GM21381 (cell line): ENCODE measurements at regions not wholly inside any gene's neighbourhood (a gene's known extent, or its start where the extent isn't known, plus 50 kb on each side); places are given as distances from the start of the nearest gene placed in this dataset.

Source experiments
- ATAC-seq: cut with Tn5 transposase; IDR thresholded peaks from one replicate; pipeline ENCODE4 v1.9.1; 2021; ENCODE audit warnings: mild to moderate bottlenecking, moderate library complexity; ENCODE audit not compliant: unreplicated experiment

DNA sequence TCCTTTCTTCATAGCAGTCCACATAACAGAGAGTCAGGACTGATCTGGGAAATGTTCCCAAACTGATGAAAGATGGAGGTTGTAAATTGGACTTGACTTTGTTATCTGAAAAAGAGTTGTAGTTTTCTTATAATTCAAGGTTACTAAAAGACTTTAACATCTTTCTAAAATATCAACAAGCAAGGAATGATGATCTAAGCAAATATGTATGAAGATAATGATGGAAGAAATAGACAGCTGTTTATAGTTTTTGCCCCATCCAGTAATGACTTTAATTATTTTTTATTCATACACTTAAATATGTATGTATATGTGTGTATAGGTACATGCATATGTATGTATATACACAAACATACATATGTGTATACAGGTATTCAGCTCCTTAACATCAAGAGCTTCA, 411.1 kb upstream of the SPOCK3 start:
- no peak for ATAC-seq

DNA sequence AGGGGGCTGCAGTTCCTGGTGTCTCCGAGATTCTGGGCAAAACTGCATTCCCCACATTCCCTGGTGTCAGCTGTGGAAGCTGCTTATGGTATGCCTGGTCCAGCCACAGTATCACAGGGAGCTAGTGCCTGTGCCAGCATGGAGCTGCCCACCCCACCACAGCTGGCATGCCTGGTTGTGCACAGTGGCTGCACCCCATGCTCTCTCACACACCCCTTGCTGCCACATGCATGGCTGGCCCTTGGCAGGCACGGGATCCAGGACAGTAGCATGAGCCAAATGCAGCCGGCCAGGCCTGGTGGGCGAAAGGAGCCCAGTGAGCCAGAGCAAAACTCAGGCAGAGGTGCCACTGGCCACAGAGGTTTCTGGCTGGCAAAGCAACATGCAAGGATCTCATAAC, 418.0 kb upstream of the SPOCK3 start:
- ATAC-seq: no peak

DNA sequence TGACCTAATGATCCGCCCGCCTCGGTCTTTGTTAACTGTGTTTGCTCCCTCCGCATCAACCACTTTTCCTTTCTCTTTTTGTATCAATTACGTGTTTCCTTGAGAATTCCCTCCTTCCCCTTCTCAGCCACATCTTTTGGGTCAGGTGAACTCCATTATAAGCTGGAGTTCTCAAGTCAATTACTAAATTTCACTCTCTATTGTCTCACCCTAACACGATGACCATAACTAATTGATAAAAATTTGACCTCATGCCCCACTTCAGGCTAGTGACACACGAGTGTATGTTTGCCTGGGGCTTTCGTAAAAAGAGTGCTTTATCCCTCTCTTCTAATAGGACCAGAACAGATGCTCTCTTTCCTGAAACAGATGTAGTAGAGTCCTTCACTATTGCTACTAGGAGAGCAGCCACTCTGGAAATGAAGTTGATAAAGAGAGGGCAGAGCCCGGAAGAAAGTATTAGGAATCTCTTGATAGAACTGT, 403.6 kb upstream of the ANXA10 start:
- no peak for ATAC-seq

DNA sequence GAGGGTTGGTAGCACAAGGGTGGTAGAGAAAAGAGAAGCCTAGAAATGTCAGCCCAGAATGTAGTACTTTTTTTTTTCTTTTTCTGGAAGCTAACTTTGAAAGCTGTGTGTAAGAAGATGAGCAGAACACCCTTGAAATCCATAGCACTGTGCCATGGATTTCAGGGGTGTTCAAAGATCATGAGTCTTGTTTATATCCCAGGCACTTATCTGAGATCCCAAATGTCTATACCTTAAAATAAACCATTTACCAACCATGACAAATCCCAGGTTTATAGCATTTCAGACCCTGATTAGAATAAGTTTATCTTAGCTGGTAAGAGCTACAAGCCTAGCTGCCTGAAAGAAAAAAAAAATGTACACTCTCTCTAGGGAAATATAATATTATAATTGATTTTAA, 389.9 kb upstream of the ANXA10 start:
- ATAC-seq: no peak

DNA sequence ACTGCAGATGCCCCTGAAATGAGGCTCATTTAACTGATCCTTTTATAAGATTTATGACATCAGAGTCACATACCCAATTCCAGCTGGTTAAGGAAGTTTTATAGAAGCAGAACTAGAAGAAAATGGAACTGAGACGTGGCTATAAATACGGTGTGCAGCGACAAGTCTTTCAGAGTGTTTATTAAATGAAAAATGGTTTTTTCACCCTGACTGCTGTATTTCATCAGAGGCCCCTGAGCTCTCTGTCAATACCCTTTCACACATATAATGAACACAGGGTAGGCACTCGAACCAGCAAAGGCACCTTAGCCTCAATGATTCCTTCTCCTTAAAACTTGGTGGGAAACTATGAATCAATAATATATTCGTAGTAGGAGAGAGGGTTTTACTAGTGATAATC, 380.8 kb upstream of the ANXA10 start:
- no peak for ATAC-seq

DNA sequence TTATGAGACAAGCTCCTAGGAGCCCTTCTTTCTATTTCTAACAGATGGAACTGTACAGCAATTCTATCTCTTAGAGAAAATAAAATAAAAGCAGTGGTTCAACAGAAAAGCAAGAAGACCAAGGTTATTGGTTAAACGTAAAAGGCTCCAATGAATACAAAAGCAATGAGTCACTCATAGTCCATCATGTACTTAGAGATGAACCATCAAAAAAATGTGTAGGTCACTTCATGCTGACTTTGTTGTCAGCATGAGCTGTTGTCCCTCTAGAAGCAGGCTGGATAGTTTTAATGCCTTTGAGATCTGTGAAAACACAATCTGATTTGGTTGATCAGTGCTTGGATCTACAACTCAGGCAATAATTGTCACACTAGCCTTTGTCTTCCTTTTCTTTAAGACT, 378.6 kb upstream of the ANXA10 start:
- no peak for ATAC-seq

DNA sequence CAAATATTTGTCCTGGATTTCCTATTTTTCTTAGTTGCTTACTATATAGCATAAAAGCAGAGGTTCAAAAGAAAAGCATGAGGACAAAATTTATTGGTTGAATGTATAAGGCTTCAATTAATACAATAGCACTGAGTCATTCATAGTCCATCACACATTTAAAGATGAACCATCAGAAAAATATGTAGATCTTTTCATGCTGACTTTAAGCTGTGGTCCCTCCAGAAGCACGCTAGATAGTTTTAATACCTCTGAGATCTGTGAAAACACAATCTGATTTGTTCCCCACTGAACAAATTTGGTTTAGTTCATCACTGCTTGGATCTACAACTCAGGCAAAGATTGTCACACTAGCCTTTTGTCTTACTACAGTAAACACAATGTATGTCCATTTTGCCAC, 377.2 kb upstream of the ANXA10 start:
- no peak for ATAC-seq

DNA sequence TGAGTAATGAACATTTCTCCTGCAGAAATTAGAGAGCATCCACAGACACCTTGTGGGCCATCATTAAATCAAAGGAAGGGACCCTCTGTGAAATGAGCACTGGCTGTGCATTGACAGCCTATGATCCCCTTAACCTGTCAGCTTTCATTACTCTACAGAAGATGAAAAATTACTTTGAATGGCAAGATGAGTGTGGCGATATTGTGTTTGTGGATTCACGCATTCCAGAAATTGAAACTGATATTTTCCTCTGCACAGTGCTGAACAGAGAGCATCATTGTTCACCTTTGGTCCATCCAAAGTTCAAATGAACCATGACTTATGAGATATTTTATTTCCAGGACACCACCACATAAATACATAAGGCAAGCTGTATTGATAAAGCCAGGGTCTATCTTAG, 374.8 kb upstream of the ANXA10 start:
- no peak for ATAC-seq

DNA sequence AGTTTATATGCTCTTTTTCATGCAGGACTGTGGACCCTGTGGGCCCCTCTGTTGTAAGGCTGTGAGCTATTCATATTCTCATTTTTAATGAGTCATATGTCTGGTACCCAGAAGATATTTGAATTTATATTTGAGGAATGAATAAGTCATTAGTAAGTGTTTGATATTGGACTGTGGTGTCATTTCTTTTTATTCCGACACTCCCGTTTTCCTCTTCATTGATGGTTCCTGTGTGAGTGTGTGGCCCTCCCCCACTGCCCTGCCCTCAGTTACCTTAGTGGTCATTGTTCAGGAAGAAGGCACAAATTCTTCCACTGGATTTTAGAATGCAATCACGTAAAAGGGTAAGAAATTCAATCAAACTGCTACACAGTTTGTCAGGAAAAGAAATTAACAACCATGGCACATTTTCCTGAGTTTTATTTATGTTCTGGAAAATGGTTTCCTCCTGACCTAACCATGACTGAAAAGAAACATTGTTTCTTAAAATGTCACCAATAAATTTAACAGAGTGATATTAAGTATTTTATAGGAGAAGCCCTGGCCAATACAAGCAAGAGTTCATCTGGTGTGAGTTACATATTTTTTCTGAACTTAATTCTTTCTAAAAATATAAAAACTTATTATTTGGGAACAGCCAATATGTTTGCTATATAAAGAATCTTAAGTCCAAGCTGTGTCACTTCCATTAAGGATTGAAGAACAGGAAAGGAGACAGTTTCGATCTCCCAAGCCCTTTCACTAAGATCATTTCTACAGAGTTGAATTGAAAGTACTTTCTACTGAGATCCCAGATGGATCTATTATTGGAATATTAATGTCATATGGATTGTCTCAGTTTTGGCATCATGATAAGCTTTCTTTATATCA, 370.5 kb upstream of the ANXA10 start:
- no peak for ATAC-seq

DNA sequence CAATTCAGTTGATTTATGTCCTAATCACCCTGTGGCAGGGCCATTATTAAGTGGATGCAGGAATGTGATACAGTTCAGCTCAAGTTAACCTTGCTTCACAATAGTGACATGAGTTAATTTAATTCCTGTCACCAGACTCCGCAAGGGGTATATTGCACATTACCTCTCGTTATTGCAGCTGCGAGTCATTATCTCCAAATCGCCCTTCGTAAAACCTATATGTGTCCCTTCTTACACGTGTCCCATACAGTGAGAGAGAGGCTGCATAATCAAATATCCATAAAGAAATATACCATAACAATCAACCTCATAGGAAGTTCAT, 369.9 kb upstream of the ANXA10 start:
- ATAC-seq: no peak

DNA sequence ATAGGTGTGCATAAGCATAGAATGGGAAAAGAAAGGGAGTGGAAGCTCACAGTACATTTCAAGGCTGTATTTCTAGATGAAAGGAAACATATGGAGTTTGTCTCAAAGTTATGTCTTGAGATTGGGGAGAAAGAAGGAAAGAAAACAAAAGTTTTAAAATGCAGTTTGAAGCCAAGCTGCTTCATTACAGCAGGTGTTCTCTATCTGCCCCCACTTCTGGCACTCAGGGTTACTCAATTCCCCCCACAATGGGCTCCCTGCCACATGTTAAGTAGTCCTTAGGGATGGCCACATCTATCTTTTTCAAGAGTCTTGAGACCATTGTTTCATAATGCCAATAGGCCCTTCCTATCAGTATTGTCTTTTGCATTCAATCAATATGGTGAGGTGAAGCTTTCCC, 367.4 kb upstream of the ANXA10 start:
- no peak for ATAC-seq

DNA sequence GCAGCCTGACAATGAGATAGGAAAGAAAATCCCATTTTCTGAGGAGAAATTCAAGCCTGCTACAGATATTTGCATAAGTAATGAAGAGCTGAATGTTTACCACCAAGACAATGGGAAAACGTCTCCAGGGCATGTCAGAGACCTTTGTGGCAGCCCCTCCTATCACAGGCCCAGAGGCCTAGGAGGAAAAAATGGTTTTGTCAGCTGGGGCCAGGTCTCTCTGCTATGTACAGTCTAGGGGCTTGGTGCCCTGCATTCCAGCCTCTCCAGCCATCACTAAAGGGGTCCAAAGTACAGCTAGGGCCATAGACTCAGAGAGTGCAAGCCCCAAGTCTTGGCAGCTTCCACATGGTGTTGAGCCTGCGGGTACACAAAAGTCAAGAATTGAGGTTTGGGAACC, 361.6 kb upstream of the ANXA10 start:
- ATAC-seq: no peak

DNA sequence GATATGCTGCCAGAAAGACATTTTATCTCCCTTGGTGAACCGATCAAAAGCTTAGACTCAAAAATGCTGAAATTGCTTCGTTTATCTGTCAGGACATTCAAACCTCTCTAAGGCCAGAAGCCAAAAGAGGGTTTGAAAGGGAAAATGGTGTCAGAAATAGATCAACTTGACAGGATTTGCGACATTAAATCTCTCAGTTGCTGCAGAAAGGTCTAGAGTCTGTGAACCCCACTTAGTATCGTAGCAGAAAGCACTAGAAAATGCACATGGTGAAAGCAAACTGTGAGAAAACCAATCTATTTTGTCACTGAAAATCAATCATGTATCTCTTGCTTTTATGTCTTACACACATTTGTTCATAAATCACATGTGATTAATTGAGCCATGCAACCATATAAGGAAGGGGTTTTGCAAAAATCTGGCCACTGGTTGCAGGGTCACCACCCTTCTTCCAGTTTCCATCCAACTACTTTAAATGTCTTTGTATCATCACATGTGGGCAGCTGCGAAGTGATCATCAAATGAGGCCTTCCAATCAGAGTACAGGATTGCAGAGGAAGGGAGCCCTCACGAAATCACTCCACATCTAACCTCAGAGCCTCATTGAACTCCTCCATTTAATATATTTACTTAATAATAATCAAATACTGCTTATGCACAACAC, 347.2 kb upstream of the ANXA10 start:
- ATAC-seq: no peak

DNA sequence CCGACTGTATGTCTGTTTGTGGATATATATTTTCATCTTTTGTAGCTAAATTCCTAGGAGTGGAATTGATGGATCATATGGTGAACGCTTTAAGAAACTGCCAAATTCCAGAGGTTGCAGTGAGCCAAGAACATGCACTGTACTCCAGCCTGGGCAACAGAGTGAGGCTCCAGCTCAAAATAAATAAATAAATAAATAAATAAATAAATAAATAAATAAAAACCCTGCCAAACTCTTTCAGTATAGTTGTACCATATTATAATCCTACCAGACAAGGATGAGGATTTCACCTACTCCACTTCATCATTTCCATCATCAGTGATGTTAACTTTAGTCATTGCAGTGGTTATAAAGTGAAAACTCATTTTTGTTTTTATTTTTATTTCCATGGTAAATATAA, 325.1 kb upstream of the ANXA10 start:
- no peak for ATAC-seq

DNA sequence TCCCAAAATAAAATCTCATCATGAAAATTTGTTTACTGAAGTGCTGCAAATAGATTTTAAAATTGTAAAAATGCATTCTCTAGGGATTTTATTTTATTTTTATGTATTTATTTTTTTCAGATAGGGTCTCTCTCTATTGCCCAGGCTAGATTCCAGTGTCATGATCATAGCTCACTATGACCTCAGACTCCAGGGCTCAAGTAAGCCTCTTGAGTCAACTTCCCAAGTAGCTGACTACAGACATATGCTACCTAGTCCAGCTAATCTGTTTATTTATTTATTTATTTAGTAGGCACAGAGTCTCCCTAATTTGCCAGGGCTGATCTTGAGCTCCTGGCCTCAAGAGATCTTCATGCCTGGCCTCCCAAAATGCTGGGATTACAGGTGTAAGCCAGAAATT, 317.7 kb upstream of the ANXA10 start:
- ATAC-seq: no peak

DNA sequence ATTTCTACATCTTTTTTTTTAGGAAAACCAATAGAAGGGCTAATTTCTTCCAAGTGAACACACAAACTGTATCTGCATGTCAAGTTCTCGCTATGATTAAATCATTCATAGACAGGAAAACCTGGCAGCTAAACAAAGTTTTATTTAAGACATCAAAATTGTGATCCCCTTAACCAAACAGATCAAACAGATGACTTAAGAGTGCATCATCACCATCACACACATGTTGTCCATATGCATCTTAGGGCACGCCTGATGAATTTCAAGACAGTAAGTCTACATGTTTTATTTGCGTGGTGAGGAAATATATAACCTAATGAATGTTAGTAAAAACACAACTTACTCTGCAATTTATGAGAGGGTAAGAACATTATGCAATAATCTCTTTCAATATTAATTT, 317.0 kb upstream of the ANXA10 start:
- no peak for ATAC-seq

DNA sequence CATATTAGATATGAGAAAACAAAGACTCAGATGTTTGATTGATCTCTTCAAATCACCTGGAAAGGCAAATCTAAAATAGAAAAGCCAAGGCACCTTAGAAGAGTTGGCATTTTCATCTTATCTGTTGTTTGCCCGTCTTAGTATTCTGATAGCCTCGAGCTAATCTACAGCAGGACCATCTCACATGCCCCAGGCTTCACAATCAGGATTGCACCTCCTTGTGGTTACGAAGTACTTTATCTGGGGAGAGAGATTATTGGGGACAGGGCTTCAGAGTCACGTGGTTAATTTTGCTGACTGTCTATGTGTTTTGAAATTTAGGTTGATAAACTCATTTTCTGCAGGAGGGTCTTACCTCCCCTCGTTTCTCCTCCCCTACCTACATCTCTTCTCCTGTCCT, 313.1 kb upstream of the ANXA10 start:
- ATAC-seq: no peak

DNA sequence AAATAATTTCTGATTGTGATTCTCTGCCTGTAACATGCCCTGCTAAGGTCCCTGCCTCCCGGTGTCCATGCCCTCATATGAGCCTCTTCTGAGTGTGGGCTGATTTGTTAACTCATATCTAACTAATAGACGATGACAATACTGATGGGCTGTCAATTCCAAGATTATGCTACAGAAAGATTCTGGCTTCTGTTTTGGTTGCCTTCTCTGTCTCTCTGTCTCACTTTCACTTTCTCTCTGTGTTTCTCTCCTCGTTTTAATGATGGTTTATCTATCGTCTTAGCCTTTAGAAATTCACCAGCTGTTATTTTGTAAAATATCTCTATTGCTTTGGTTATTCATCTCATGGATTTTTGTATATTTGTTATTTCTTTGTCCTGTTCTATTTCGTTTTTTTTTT, 312.5 kb upstream of the ANXA10 start:
- ATAC-seq: no peak

DNA sequence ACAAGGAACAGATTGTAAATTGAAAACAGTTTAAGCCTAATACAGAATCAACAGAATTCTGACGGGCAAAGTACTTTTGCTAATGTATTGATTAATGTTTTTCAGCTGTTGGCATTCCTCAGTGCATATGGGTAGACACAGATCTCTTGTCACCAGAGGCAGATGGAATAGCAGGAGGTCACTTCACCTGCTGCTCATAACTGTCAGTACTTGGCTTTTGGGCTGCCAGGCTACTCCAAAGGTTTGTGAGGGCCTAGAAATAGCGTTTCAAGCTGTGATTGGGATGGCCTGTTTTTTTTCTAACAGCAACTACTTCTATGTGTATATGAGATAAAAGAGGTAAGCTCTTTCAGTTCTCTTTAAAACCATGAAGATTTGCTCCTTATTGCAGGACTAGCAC, 307.5 kb upstream of the ANXA10 start:
- ATAC-seq: no peak

DNA sequence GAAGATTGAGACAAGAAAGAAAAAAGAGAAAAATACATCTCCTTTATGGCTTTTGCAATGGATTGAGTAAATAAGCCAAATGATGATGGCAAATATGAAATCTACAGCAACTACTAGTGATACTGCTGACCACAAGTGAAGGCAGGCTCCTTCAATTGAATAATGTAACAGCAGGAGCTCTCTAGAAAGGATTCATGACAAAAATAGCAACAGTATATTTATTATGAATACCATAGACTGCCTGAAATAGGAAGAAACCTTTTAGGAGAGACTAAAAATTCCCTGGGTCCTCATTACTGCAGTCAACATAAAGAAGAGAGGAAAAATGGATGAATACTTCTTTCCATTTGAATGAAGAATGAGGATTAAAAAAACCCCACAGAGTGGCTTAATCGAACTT, 306.8 kb upstream of the ANXA10 start:
- no peak for ATAC-seq

DNA sequence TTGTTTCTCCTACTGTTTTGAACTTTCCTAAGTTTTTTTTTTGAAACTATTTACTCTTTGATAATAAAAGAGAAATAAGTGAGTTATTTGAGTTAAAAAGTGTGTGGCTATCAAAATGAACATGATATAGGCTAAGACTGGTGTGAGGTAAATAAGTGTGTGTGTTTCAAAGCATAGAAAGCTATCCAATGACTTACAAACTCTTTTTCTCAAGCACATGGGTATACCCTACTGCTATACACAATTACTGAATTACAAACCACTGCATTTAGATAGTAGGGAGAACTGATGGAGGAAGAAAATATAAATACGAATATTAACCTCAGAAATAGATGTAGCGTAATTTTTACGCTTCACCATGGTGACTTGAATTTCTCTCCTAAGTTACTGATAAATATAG, 305.8 kb upstream of the ANXA10 start:
- ATAC-seq: no peak

DNA sequence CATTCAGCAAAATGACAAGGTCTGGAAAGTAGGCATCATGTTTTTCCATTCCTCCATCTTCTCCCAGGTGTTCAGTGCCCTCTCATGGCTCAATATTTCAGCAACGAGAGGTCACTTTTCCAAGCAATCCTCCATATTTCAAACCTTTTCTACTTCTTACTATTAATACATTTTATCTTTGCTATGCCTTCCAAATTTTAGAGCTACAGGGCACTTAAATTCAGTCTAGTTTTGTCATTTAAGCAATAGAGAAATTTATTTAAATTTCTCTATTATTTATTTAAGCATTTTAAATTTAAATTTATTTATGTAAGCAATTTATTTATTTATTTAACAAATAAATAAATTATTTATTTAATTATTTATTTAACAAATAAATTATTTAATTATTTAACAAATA, 305.1 kb upstream of the ANXA10 start:
- ATAC-seq: no peak
